ENCODE measurements at regions not wholly inside any gene's neighbourhood (a gene's known extent, or its start where the extent isn't known, plus 50 kb on each side); places are given as distances from the start of the nearest gene placed in this dataset.

DNA sequence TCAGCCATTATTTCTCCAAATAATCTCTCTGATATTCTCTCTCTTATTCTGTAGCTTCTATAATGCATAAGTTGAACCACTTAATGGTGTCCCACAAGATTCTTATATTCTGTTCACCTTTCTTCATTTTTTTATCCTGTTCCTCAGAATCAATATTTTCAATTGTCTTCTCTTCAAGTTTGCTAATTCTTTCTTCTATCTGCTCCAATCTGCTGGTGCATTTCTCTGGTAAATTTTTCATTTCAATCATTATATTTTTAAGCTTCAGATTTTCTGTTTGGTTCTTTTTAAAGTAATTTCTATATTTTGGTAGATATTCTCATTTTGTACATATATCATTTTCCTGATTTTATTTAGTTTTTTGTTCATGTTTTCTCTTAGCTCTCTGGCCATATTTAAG is 272.6 kb downstream of the ZEB1 start:
- H3K4me1 Mint-ChIP-seq (ENCODE audit: low read depth), result no peaks in the 10 kb centered on the region
- H3K36me3 Mint-ChIP-seq (ENCODE audit: low read depth), result peaks cover 11% of the 10 kb centered on the region
- TF ChIP-seq, protein P1, sequence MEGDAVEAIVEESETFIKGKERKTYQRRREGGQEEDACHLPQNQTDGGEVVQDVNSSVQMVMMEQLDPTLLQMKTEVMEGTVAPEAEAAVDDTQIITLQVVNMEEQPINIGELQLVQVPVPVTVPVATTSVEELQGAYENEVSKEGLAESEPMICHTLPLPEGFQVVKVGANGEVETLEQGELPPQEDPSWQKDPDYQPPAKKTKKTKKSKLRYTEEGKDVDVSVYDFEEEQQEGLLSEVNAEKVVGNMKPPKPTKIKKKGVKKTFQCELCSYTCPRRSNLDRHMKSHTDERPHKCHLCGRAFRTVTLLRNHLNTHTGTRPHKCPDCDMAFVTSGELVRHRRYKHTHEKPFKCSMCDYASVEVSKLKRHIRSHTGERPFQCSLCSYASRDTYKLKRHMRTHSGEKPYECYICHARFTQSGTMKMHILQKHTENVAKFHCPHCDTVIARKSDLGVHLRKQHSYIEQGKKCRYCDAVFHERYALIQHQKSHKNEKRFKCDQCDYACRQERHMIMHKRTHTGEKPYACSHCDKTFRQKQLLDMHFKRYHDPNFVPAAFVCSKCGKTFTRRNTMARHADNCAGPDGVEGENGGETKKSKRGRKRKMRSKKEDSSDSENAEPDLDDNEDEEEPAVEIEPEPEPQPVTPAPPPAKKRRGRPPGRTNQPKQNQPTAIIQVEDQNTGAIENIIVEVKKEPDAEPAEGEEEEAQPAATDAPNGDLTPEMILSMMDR (IDR thresholded peaks at IDR 0.05), result no peak
- H3K9me3 Mint-ChIP-seq (ENCODE audit: low read depth), result peaks cover 24% of the 10 kb centered on the region
- DNase-seq (ENCODE audit: low spot score), result no peak
- H3K4me3 Mint-ChIP-seq (ENCODE audit: unreplicated experiment), result no peak overlapping the region
- no peaks in the 10 kb centered on the region for H3K27me3 Mint-ChIP-seq (ENCODE audit: low read depth)
- H3K27ac Mint-ChIP-seq (ENCODE audit: unreplicated experiment), result no peak overlapping the region

DNA sequence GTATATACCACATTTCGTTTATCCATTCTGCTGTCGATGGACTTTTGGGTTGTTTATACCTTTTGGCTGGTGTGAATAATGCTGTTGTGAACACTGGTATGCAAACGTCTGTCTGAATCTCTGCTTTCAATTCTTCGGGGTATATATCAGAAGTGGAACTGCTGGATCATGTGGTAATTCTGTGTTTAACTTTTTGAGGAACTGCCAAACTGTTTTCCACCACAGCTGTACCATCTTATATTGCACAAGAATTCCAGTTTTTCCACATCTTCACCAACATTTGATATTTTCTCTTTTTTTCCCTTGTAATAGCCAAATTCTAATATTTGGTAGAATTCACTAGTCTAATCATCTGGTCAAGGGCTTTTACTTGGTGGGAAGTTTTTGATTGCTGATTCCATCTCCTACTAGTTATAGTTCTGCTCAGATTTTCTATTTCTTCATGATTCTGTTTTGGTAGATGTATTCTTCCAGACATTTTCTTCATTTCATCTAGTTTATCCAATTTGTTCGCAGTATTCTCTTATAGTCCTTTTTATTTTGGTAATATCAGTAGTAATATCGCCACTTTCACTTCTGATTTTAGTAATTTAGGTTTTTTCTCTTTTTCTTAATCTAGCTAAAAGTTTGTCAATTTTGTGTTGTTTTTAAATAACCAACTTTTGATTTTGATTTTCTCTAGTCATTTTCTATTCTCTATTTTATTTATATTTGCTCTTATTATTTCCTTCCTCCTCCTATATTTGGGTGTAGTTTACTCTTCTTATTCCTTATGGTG is 271.2 kb downstream of the ZEB1 start:
- no peak for DNase-seq (ENCODE audit: low spot score)
- Mint-ChIP-seq H3K27me3 (ENCODE audit: low read depth) (no peaks in the 10 kb centered on the region), H3K36me3 (ENCODE audit: low read depth) (peaks cover 11% of the 10 kb centered on the region), H3K4me1 (ENCODE audit: low read depth) (no peaks in the 10 kb centered on the region), H3K4me3 (ENCODE audit: unreplicated experiment) (no peak overlapping the region), H3K27ac (ENCODE audit: unreplicated experiment) (no peak overlapping the region), H3K9me3 (ENCODE audit: low read depth) (peaks cover 24% of the 10 kb centered on the region)
- TF ChIP-seq, protein P1 (IDR thresholded peaks at IDR 0.05), result no peak

DNA sequence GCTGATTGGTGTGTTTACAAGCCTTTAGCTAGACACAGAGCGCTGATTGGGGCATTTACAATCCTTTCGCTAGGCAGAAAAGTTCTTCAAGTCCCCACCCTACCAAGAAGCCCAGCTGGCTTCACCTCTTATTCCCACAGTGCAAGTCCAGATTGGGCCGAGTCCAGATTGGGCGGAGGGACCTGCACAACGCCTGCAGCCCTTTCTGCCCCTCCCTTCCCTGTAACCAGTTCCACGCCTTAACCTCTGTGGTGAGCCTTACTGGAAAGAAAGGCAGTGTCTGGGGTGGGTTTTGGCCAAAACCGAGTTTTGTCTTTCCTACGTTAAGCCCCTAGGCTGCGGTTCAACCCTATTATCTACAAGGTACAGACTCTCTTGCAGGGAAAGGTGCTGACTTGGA is 268.7 kb downstream of the ZEB1 start:
- H3K27ac Mint-ChIP-seq (ENCODE audit: unreplicated experiment), result no peak overlapping the region
- no peaks in the 10 kb centered on the region for H3K27me3 Mint-ChIP-seq (ENCODE audit: low read depth)
- no peak for DNase-seq (ENCODE audit: low spot score)
- peaks cover 20% of the 10 kb centered on the region for H3K9me3 Mint-ChIP-seq (ENCODE audit: low read depth)
- TF ChIP-seq, protein P1 (IDR thresholded peaks at IDR 0.05), result no peak
- H3K4me1 Mint-ChIP-seq (ENCODE audit: low read depth), result peaks cover 7% of the 10 kb centered on the region
- H3K36me3 Mint-ChIP-seq (ENCODE audit: low read depth), result peaks cover 11% of the 10 kb centered on the region
- no peak overlapping the region for H3K4me3 Mint-ChIP-seq (ENCODE audit: unreplicated experiment)

DNA sequence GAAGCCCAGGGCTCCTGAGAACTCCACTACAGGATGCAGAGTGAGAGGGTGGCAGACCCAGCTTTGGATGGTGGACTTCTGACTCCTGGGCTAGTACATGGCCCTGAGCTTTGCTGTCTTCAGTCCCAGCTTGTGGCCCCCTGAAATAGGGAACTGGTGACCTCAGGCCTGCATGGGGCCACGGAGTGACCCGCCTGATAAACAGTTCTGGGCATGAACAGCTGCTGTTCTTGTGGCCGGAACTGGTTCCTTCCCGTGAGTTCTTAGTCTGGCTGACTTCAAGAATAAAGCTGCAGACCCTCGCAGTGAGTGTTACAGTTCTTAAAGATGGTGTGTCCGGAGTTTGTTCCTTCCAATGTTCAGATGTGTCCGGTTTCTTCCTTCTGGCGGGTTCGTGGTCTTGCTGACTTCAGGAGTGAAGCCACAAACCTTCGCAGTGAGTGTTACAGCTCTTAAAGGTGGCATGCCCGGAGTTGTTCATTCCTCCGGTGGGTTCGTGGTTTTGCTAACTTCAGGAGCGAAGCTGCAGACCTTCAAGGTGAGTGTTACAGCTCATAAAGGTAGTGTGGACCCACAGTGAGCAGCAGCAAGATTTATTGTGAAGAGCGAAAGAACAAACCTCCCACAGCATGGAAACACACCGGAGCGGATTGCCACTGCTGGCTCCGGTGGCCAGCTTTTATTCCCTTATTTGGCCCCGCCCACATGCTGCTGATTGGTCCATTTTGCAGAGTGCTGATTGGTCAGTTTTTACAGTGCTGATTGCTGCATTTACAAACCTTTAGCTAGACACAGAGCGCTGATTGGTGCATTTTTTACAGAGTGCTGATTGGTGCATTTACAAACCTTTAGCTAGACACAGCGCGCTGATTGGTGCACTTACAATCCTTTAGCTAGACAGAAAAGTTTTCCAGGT is 268.0 kb downstream of the ZEB1 start:
- peaks cover 8% of the 10 kb centered on the region for H3K4me1 Mint-ChIP-seq (ENCODE audit: low read depth)
- H3K9me3 Mint-ChIP-seq (ENCODE audit: low read depth), result peaks cover 12% of the 10 kb centered on the region
- peaks cover 8% of the 10 kb centered on the region for H3K36me3 Mint-ChIP-seq (ENCODE audit: low read depth)
- DNase-seq (ENCODE audit: low spot score), result no peak
- TF ChIP-seq, protein P1 (IDR thresholded peaks at IDR 0.05), result no peak
- no peak overlapping the region for H3K27ac Mint-ChIP-seq (ENCODE audit: unreplicated experiment)
- H3K27me3 Mint-ChIP-seq (ENCODE audit: low read depth), result no peaks in the 10 kb centered on the region
- no peak overlapping the region for H3K4me3 Mint-ChIP-seq (ENCODE audit: unreplicated experiment)

DNA sequence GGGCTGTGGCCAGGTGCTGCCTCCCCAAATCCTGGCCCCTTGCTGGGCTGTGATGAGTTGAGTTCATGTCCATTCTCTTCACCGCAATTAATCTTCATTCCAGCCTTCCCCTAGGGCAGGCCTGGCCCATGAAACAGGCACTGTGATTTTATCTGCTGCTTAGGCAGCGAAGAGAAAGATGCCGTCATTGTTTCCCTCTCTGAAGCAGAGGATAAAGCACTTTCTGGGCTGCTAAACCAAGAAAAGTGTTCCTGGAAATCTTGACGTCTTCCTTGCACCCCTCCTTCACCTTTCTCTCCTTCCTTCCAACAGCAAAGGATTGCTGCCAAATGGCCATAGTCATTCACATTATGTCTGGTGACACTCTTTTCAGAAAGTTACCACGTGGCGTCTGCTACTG is 265.9 kb downstream of the ZEB1 start:
- Mint-ChIP-seq H3K27me3 (ENCODE audit: low read depth) (no peaks in the 10 kb centered on the region), H3K9me3 (ENCODE audit: low read depth) (no peaks in the 10 kb centered on the region), H3K4me1 (ENCODE audit: low read depth) (peaks cover 8% of the 10 kb centered on the region), H3K4me3 (ENCODE audit: unreplicated experiment) (no peak overlapping the region), H3K36me3 (ENCODE audit: low read depth) (no peaks in the 10 kb centered on the region), H3K27ac (ENCODE audit: unreplicated experiment) (no peak overlapping the region)
- no peak for DNase-seq (ENCODE audit: low spot score)
- TF ChIP-seq, protein P1 (IDR thresholded peaks at IDR 0.05), result no peak
